ENCODE measurements at regions not wholly inside any gene's neighbourhood (a gene's known extent, or its start where the extent isn't known, plus 50 kb on each side); places are given as distances from the start of the nearest gene placed in this dataset.

- TF ChIP-seq EZH2 (IDR thresholded peaks at IDR 0.05; ENCODE audit: borderline replicate concordance, low read depth, low read length, severe bottlenecking), result no peak
- TF ChIP-seq CTCF (IDR thresholded peaks at IDR 0.05; ENCODE audit: extremely low read depth in 1 of 2, insufficient read depth in 1 of 2, low read depth in 1 of 2, low read length in 2 of 2), result no peak
These were observed 1100.2 kb upstream of the INTU start for GRCh38 chr4:126532527-126532926.
